Left lung (tissue), 4 donors: ENCODE measurements at regions not wholly inside any gene's neighbourhood (a gene's known extent, or its start where the extent isn't known, plus 50 kb on each side); places are given as distances from the start of the nearest gene placed in this dataset.

Experiments used
- ATAC-seq: fragments of 200-7000 bp; cut with Tn5 transposase; one replicate; pipeline ENCODE4 v1.9.1; 2020; ENCODE audit warnings: moderate library complexity
- DNase-seq, 4 donors: peaks; one replicate each; pipeline ENCODE4 v3.0.0-alpha.2; 2013 to 2020
- H3K27ac ChIP-seq, 2 donors: fragments of 200-600 bp; sonication (generic) in 1 of 2; one replicate each; pipeline versions ENCODE4 v1.5.0 to v1.8.0; 2020 to 2021
- H3K27me3 ChIP-seq, 2 donors: fragments of 200-600 bp; sonication (generic) in 1 of 2; one replicate each; pipeline versions ENCODE4 v1.5.0 to v1.8.0; 2020 to 2021
- H3K36me3 ChIP-seq, 2 donors: fragments of 200-600 bp; sonication (generic) in 1 of 2; one replicate each; pipeline versions ENCODE4 v1.5.0 to v1.8.0; 2020 to 2021
- H3K4me1 ChIP-seq, 2 donors: fragments of 200-600 bp; one replicate each; pipeline ENCODE4 v1.8.0; 2021
- H3K4me3 ChIP-seq, 2 donors: fragments of 200-600 bp; sonication (generic) in 1 of 2; one replicate each; pipeline versions ENCODE4 v1.5.0 to v1.8.0; 2020 to 2021; ENCODE audit warnings: mild to moderate bottlenecking in 1 of 2
- H3K9me3 ChIP-seq, 2 donors: fragments of 200-600 bp; sonication (generic) in 1 of 2; one replicate each; pipeline versions ENCODE4 v1.5.0 to v1.8.0; 2020 to 2021
- CTCF ChIP-seq, 2 donors: fragments of 200-600 bp; sonication (generic) in 1 of 2; IDR thresholded peaks; one replicate each; pipeline versions ENCODE4 v1.5.0 to v1.8.0; 2021; ENCODE audit warnings: antibody characterized with exemption in 2 of 2
- intact Hi-C, 2 donors: fragments of 100-400 bp; cut with DNase I; formaldehyde crosslinking; loops; one replicate each; pipeline versions ENCODE4 v1.11.2 to v1.14.2; 2022
- donor health status: DM: no; HTN: yes; CAD: no.
- donor health status: DM: no; HTN: no; CAD: no.

GRCh38 chr14:84041421-84041820 is 1488.5 kb upstream of the FLRT2 start:
- DNase-seq (no peak), ATAC-seq (no peak)
- no peak overlapping the region for H3K4me3 ChIP-seq
- H3K9me3 ChIP-seq: no peaks in the 10 kb centered on the region
- H3K27me3 ChIP-seq: no peaks in the 10 kb centered on the region
- intact Hi-C loops: no loop called here
- no peak overlapping the region for H3K27ac ChIP-seq
- TF ChIP-seq CTCF (IDR thresholded peaks at IDR 0.05): no peak
- H3K4me1 ChIP-seq: no peaks in the 10 kb centered on the region
- no peaks in the 10 kb centered on the region for H3K36me3 ChIP-seq

GRCh38 chr14:84042992-84043391 is 1487.0 kb upstream of the FLRT2 start:
- Histone ChIP-seq H3K27me3 (no peaks in the 10 kb centered on the region), H3K4me3 (no peak overlapping the region), H3K4me1 (no peaks in the 10 kb centered on the region), H3K27ac (no peak overlapping the region), H3K36me3 (no peaks in the 10 kb centered on the region), H3K9me3 (no peaks in the 10 kb centered on the region)
- DNase-seq (no peak), ATAC-seq (no peak)
- no peak for TF ChIP-seq CTCF (IDR thresholded peaks at IDR 0.05)
- intact Hi-C loops: no loop called here

GRCh38 chr14:84064316-84065125 is 1465.4 kb upstream of the FLRT2 start:
- no peaks in the 10 kb centered on the region for H3K27me3 ChIP-seq
- no peak for TF ChIP-seq CTCF (IDR thresholded peaks at IDR 0.05)
- H3K4me1 ChIP-seq: no peaks in the 10 kb centered on the region
- intact Hi-C loops: no loop called here
- no peak for ATAC-seq
- no peaks in the 10 kb centered on the region for H3K36me3 ChIP-seq
- DNase-seq: no peak
- H3K27ac ChIP-seq: no peak overlapping the region
- H3K9me3 ChIP-seq: no peaks in the 10 kb centered on the region
- H3K4me3 ChIP-seq: no peak overlapping the region

- intact Hi-C loops: no loop called here
- H3K36me3 ChIP-seq: no peaks in the 10 kb centered on the region
Observed at GRCh38 chr14:84065811-84066210, 1464.1 kb upstream of the FLRT2 start.

GRCh38 chr14:84068288-84068687 is 1461.7 kb upstream of the FLRT2 start:
- Histone ChIP-seq H3K27me3 (no peaks in the 10 kb centered on the region), H3K36me3 (no peaks in the 10 kb centered on the region), H3K9me3 (no peaks in the 10 kb centered on the region), H3K27ac (no peak overlapping the region), H3K4me1 (no peaks in the 10 kb centered on the region), H3K4me3 (no peak overlapping the region)
- intact Hi-C loops: no loop called here
- no peak for TF ChIP-seq CTCF (IDR thresholded peaks at IDR 0.05)
- DNase-seq (no peak), ATAC-seq (no peak)

More at GRCh38 chr14:84065811-84066210, 1464.1 kb upstream of the FLRT2 start:
- H3K4me1 ChIP-seq: no peaks in the 10 kb centered on the region
- DNase-seq: no peak
- no peak for ATAC-seq
- no peaks in the 10 kb centered on the region for H3K9me3 ChIP-seq
- TF ChIP-seq CTCF (IDR thresholded peaks at IDR 0.05): no peak
- no peak overlapping the region for H3K4me3 ChIP-seq
- no peak overlapping the region for H3K27ac ChIP-seq
- H3K27me3 ChIP-seq: no peaks in the 10 kb centered on the region
